ENCODE measurements at regions not wholly inside any gene's neighbourhood (a gene's known extent, or its start where the extent isn't known, plus 50 kb on each side); places are given as distances from the start of the nearest gene placed in this dataset.
"Not testable (repeated sequence)": the region's sequence is repeated elsewhere in the genome, so short reads cannot be mapped to it uniquely, and the experiment has no call there.

DNA sequence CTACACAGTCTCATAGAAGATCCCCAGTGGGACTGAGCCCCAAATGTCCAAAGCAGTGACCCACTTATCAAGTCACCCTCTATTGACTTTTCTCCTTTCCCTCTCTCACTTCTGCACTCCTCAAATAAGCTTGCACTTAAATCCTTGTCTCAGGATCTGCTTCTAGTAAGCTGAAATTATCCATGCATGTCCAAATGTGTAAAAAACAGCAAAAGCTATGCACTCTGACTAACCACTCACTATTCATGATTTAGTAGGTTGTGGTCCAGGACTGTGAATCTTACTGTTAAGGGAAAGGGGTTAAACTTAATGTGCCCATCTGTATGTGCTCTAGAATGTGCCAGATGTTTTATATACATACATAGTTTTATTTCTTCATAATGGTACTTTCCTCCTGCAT lies 115.4 kb downstream of the SCG2 start:
- H3K27ac ChIP-seq, result no peak overlapping the region
- TF ChIP-seq, protein P1, sequence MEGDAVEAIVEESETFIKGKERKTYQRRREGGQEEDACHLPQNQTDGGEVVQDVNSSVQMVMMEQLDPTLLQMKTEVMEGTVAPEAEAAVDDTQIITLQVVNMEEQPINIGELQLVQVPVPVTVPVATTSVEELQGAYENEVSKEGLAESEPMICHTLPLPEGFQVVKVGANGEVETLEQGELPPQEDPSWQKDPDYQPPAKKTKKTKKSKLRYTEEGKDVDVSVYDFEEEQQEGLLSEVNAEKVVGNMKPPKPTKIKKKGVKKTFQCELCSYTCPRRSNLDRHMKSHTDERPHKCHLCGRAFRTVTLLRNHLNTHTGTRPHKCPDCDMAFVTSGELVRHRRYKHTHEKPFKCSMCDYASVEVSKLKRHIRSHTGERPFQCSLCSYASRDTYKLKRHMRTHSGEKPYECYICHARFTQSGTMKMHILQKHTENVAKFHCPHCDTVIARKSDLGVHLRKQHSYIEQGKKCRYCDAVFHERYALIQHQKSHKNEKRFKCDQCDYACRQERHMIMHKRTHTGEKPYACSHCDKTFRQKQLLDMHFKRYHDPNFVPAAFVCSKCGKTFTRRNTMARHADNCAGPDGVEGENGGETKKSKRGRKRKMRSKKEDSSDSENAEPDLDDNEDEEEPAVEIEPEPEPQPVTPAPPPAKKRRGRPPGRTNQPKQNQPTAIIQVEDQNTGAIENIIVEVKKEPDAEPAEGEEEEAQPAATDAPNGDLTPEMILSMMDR (conservative IDR thresholded peaks at IDR 0.05), result no peak

DNA sequence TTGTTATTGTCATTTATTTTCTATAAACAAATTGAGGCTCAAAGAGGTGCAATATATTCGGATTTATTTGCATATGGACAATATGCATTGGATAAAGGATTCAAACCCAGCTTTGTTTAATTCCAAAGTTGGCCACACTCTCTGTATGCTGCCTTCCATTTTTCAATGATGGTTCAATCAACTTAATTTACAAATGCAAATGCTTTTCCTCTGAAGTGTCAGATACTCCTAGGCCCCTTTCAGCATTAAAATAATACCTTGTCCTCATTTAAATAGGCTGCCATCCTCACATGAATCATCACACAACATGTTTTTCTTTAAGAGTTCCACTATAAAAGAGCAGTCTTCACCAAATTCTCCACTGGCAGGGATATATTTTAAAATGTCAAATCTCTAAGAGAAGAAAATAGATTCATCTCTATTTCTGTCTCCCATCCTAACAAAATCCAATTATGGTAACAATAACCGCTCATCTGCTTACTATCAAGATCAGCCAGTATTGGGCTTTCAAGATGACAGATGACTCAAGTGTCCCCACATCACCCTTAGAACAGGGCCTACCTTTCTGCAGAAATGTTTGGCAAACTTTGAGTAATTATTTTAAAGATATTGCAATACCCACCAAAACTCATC lies 114.8 kb downstream of the SCG2 start:
- TF ChIP-seq ZFX (IDR thresholded peaks at IDR 0.05), result no peak
- TF ChIP-seq, protein P1 (conservative IDR thresholded peaks at IDR 0.05), result no peak
- no peak overlapping the region for H3K27ac ChIP-seq

DNA sequence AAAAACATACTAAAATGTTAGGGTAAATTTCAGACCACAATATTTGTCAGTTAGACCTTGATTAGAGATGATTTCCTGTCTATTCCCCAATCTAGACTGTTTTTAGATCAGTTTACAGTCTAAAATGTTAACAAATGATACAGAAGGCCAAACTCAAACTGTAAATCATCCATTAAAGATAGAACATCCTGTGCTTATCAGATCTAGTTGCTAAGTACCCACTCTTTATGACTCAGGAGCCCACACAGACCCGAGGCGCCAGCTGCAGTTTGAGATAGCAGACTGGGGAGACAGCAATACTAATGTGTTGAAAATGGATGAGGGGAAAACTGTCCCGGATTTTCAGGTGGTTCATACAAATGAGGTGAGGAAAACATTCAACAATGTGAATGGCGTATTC lies 113.3 kb downstream of the SCG2 start:
- H3K27ac ChIP-seq, result no peak overlapping the region
- TF ChIP-seq ZFX (IDR thresholded peaks at IDR 0.05), result no peak
- TF ChIP-seq, protein P1 (conservative IDR thresholded peaks at IDR 0.05), result no peak

DNA sequence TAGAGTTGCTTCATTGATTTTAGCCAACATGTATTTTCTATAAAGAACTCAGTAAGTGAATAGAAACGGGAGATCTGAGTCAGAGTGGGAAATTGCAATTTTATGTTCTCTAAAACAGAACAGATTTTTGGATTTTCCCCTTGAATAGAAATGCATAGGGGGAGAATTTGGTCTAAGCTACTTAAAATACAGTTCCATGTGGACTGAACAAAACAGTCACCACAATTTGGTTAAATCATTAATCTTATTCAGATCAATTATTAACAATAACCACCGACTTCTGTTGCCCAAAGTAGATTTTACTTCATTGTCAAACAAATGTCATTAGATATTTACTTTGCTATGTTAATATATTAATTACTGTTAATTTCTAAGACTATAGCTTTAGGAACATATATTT lies 107.7 kb downstream of the SCG2 start:
- H3K27ac ChIP-seq, result no peak overlapping the region
- TF ChIP-seq ZFX (IDR thresholded peaks at IDR 0.05), result no peak
- TF ChIP-seq, protein P1 (conservative IDR thresholded peaks at IDR 0.05), result no peak

DNA sequence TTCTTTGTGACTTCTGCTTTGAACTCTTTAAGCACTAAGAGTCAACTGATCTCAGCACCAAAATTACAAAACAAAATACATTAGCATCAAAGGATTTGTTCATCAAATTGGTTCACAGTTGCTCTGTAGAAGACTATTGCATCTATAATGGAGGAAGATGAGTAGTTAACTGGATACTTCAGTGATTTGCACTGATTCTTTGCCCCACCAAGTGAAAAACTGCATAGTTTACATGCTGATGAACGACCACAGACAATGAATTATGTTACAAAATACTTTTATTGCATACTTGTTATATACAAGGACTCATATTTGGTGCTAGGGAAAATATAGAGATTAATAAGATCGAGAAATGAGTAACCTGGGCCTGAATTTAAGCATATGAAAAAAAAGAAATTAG lies 107.2 kb downstream of the SCG2 start:
- no peak overlapping the region for H3K27ac ChIP-seq

DNA sequence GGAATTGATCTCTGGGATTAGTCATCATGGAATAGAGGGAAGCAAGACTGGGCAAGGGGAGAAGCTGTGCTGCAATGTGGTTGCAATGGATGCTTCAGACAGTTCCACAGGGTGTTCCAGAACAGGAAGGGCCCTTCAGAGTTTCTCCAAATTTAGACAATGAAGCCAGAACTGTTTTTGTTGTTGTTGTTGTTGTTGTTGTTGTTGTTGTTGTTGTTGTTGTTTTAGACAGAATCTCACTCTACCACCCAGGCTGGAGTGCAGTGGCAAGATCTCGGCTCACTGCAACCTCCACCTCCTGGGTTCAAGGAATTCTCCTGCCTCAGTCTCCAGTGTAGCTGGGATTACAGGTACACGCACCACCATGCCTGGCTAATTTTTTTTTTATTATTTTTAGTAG lies 105.3 kb downstream of the SCG2 start:
- not testable (repeated sequence) for H3K27ac ChIP-seq

More for the DNA sequence above, 107.2 kb downstream of the SCG2 start:
- TF ChIP-seq, protein P1 (conservative IDR thresholded peaks at IDR 0.05), result no peak
- no peak for TF ChIP-seq ZFX (IDR thresholded peaks at IDR 0.05)

DNA sequence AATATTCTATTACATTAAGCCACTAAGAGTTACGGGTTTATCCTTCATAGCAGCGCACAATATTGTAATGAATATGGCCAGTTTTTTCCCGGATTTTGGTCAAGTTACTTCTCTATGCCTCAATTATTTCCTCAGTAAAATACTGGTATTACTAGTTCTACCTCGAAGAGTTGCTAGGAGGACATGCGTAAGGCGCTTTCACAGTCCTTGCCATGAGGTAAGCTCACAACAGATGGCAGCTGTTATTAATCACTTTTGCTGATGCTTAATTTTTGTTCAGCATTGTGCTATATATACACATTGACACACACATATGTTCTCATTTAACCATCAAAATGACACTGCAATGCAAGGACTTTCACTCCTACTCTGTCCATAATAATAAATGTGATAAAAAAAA lies 101.5 kb downstream of the SCG2 start:
- no peak overlapping the region for H3K27ac ChIP-seq
- TF ChIP-seq, protein P1 (conservative IDR thresholded peaks at IDR 0.05), result no peak
- no peak for TF ChIP-seq ZFX (IDR thresholded peaks at IDR 0.05)

DNA sequence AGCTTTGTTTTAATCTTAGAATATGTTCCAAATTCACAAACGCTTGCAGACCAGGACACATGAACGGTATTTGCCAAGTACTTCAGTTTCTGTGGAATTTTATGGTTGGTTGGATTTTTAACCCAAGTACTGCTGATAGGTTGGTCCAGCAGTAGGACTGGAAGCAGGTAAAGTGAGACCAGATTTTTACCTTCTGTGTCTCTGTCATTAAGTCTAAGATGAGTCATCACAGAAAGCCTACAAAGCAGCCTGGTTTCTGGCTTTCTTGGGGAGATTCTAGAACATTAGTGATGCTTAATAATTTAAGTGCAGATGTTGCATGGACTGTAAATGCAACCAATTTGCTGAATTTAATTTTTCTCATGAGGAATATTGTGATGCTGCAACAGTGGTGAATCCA lies 100.5 kb downstream of the SCG2 start:
- TF ChIP-seq, protein P1 (conservative IDR thresholded peaks at IDR 0.05), result no peak
- TF ChIP-seq ZFX (IDR thresholded peaks at IDR 0.05), result no peak
- no peak overlapping the region for H3K27ac ChIP-seq

Measured in C4-2B (cell line).